Astrocyte (in vitro differentiated cells and primary cell): ENCODE measurements at regions not wholly inside any gene's neighbourhood (a gene's known extent, or its start where the extent isn't known, plus 50 kb on each side); places are given as distances from the start of the nearest gene placed in this dataset.

Experiments
- CTCF ChIP-seq: IDR thresholded peaks from 2 replicates; pipeline ENCODE4 v1.5.1; 2011; ENCODE audit warnings: low read depth, mild to moderate bottlenecking, inconsistent platforms, low read length, moderate library complexity; ENCODE audit not compliant: insufficient read depth
- EZH2 ChIP-seq: IDR thresholded peaks from 2 replicates; pipeline ENCODE4 v1.6.1; 2012; ENCODE audit warnings: mild to moderate bottlenecking, low read length, inconsistent platforms; ENCODE audit not compliant: insufficient read depth

DNA sequence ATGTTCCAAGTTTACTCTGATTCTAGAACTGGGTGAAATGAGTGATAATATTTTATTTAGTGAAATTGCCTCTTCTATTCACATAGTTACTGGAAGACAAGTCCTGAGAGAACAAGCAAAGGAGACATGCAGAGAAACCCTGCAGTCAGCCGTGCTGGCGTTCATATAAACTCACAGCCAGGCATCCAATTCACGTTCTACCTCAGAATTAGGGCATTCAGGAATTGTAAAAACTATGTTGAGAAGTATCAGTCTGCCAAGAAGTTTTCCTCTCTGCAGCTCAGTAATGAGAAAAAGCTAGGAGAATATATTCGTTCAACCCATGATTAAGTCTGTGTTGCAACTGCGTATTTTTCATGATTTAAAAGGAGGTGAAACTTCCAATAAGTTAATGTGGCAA, 156.2 kb upstream of the DSEL start:
- TF ChIP-seq EZH2 (no peak), CTCF (no peak)
